Sigmoid colon (tissue), 6 donors: ENCODE measurements at regions not wholly inside any gene's neighbourhood (a gene's known extent, or its start where the extent isn't known, plus 50 kb on each side); places are given as distances from the start of the nearest gene placed in this dataset.

Experiments used
- DNase-seq: peaks from one replicate; pipeline ENCODE4 v3.0.0-alpha.2; 2019
- H3K27ac ChIP-seq, 4 donors: fragments of 200-600 bp; sonication (generic); one replicate each; pipeline ENCODE4 v1.5.1; 2016 to 2019; ENCODE audit warnings: mild to moderate bottlenecking in 1 of 4
- H3K27me3 ChIP-seq, 3 donors: fragments of 200-600 bp; sonication (generic); one replicate each; pipeline ENCODE4 v1.5.1; 2019; ENCODE audit warnings: mild to moderate bottlenecking in 1 of 3
- H3K36me3 ChIP-seq, 4 donors: fragments of 200-600 bp; sonication (generic); one replicate each; pipeline ENCODE4 v1.5.1; 2016 to 2019
- H3K4me1 ChIP-seq, 4 donors: fragments of 200-600 bp; sonication (generic); one replicate each; pipeline ENCODE4 v1.5.1; 2017 to 2019
- H3K4me3 ChIP-seq, 4 donors: fragments of 200-600 bp; sonication (generic); one replicate each; pipeline ENCODE4 v1.5.1; 2017 to 2019; ENCODE audit warnings: mild to moderate bottlenecking in 2 of 4, moderate library complexity in 1 of 4
- H3K9me3 ChIP-seq, 4 donors: fragments of 200-600 bp in 3 of 4; sonication (generic) in 3 of 4; one replicate each; pipeline versions ENCODE4 v1.5.1 to v1.6.1; 2013 to 2019
- CTCF ChIP-seq, 4 experiments: fragments of 450-650 bp in 3 of 4; fragments of 200-600 bp in 1 of 4; IDR thresholded peaks; one replicate each; pipeline ENCODE4 v1.5.1; 2016 to 2019; ENCODE audit warnings: antibody characterized with exemption in 4 of 4, mild to moderate bottlenecking in 3 of 4, moderate library complexity in 2 of 4
- EP300 ChIP-seq, 4 donors: sonication (generic); formaldehyde crosslinking; IDR thresholded peaks; one replicate each; pipeline ENCODE4 v1.6.1; 2017; ENCODE audit warnings: antibody characterized with exemption in 4 of 4
- POLR2A ChIP-seq, 2 donors: fragments of 450-650 bp; IDR thresholded peaks; one replicate each; pipeline ENCODE4 v1.6.1; 2016; ENCODE audit warnings: antibody characterized with exemption in 2 of 2, mild to moderate bottlenecking in 2 of 2, moderate library complexity in 2 of 2
- POLR2AphosphoS5 ChIP-seq, 4 donors: sonication (generic); formaldehyde crosslinking; IDR thresholded peaks; one replicate each; pipeline ENCODE4 v1.6.1; 2017; ENCODE audit warnings: antibody characterized with exemption in 4 of 4
- WGBS, 2 donors: extraction: QIAGEN DNeasy Blood & Tissue Kit; methylation state at CpG; one replicate each; pipeline ENCODE4 v1.1.7; 2013; 5-methylcytosine and 5-hydroxymethylcytosine counted together
- intact Hi-C: fragments of 100-400 bp; cut with DNase I; formaldehyde crosslinking; loops from one replicate; pipeline ENCODE4 v1.15.1; 2023
- donor health status: healthy with polysubstance abuse.
- donor health status: healthy.

- DNase-seq, result no peak
- no peak overlapping the region for H3K27ac ChIP-seq
- intact Hi-C loops, result no loop called here
- no peaks in the 10 kb centered on the region for H3K9me3 ChIP-seq
- no peak overlapping the region for H3K4me3 ChIP-seq
- H3K36me3 ChIP-seq, result no peaks in the 10 kb centered on the region
- WGBS, 2 donors, result 88 to 92% methylated on average over 1 of the region's 1 CpG
- H3K27me3 ChIP-seq, result no peaks in the 10 kb centered on the region
- TF ChIP-seq EP300 (IDR thresholded peaks at IDR 0.05), result no peak
- no peak for TF ChIP-seq POLR2AphosphoS5 (IDR thresholded peaks at IDR 0.05)
- no peak for TF ChIP-seq POLR2A (IDR thresholded peaks at IDR 0.05)
- TF ChIP-seq CTCF (IDR thresholded peaks at IDR 0.05), result no peak
- peaks cover 0 to 14% (median 13%) of the 10 kb centered on the region in 4 donors for H3K4me1 ChIP-seq
These were observed 131.2 kb upstream of the LRFN2 start for GRCh38 chr6:40718401-40718800.

GRCh38 chr6:40717411-40718057, 130.4 kb upstream of the LRFN2 start:
- intact Hi-C loops, result no loop called here

DNA sequence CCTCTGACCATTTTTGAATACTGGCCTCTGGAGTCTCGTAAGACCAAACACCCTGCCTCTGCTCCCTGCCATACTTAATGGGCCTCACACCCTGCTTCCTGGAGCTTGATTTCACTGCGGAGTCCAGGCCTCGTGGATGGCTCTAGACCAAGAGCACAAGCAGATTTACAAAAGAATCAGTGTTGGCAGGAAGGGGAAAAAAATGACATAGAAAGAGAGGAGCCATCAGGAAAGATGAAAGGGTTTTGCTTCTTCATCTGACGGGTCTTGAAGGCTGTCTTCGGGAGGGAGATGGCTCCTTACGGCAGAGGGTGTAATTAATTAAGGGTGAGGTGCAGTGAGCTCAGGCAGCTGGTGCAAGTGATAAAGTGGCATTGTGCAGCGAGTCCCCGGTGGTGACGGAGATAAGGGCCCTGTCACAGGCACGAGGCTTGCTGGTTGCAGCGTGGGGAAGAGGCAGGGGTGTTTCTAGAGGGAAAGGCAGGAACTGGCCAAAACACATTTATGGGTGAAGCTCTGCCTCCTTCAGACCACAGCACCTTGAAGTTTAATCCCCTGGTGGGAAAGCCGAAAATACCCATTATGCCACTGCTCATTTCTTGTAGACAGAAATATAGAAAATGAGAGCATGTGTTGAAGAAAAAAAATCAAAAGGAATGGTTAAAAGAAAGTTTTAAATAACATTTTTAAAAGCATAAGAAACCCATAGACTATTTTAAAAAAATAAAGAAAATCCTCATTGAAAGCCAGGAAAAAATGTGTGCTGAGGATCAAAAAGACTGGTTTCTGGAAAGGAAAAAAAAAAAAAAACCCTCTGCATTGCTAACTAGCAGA, 128.6 kb upstream of the LRFN2 start:
- no peak for DNase-seq
- Histone ChIP-seq H3K4me3 (no peak overlapping the region), H3K36me3 (no peaks in the 10 kb centered on the region), H3K4me1 (peaks cover 0 to 14% (median 13%) of the 10 kb centered on the region in 4 donors), H3K27ac (no peak overlapping the region), H3K27me3 (no peaks in the 10 kb centered on the region), H3K9me3 (no peaks in the 10 kb centered on the region)
- TF ChIP-seq POLR2A (IDR thresholded peaks at IDR 0.05) (no peak), POLR2AphosphoS5 (IDR thresholded peaks at IDR 0.05) (no peak), CTCF (IDR thresholded peaks at IDR 0.05) (no peak), EP300 (IDR thresholded peaks at IDR 0.05) (no peak)
- intact Hi-C loops, result no loop called here
- WGBS, 2 donors, result 19 to 28% methylated on average over 12 of the region's 12 CpGs

More at GRCh38 chr6:40717411-40718057, 130.4 kb upstream of the LRFN2 start:
- Histone ChIP-seq H3K27ac (no peak overlapping the region), H3K4me3 (no peak overlapping the region), H3K9me3 (no peaks in the 10 kb centered on the region), H3K4me1 (peaks cover 0 to 14% (median 13%) of the 10 kb centered on the region in 4 donors), H3K36me3 (no peaks in the 10 kb centered on the region), H3K27me3 (no peaks in the 10 kb centered on the region)
- 89 to 94% methylated on average over 3 of the region's 3 CpGs for WGBS, 2 donors
- DNase-seq, result no peak
- TF ChIP-seq POLR2A (IDR thresholded peaks at IDR 0.05) (no peak), POLR2AphosphoS5 (IDR thresholded peaks at IDR 0.05) (no peak), CTCF (IDR thresholded peaks at IDR 0.05) (no peak), EP300 (IDR thresholded peaks at IDR 0.05) (no peak)

DNA sequence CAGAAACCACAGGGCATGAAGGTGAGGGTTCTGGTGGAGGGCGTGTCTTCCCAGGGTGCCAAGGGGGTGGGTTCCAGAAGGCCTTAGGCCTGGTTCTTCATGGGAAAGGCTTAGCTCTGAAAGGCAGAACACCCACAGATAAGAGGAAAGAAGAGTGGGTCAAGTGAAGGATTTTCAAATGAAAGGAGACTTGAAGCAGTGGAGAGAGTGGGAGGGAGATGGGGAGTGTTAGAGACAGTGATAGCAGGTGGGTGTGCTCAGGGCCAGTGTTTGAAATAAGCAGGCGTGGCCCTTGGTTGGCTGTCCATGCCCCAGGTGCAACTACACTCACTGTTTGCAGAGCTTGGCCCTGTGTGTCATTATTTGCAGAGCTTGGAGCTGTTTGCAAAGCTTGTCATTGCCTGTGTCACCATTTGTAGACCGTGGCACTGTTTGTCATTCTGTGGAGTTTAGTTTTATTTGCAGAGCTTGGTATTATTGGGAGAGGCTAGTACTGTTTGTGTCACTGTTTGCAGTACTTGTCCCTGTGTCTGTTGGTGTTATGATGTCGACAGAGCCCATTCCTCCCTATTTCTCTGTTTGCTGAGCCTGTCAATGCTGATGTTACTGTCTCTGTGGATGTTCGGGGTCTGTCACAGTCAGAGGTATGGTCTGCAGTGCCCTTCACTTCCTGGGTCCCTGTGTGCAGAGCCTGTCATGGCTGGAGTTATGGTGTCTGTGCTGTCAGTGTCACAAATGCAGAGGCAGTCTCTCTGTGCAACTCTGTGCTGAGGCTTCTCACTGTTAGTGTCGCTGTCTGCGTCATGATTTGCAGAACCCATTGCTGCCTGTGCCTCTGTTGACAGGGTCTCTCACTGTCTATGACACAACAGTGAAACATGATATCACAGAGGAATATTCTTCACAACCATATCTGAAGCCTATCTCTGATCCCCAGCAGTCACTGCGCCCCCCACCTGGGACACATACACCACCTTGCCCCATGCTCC, 127.7 kb upstream of the LRFN2 start:
- 56 to 84% methylated on average over 8 of the region's 8 CpGs for WGBS, 2 donors
- intact Hi-C loops, result no loop called here
- H3K4me3 ChIP-seq, result no peak overlapping the region

More for the DNA sequence above, 127.7 kb upstream of the LRFN2 start:
- Histone ChIP-seq H3K36me3 (no peaks in the 10 kb centered on the region), H3K4me1 (peaks cover 0 to 7% (median 6%) of the 10 kb centered on the region in 4 donors), H3K27ac (no peak overlapping the region), H3K27me3 (no peaks in the 10 kb centered on the region), H3K9me3 (no peaks in the 10 kb centered on the region)
- TF ChIP-seq POLR2A (IDR thresholded peaks at IDR 0.05), result no peak
- TF ChIP-seq POLR2AphosphoS5 (IDR thresholded peaks at IDR 0.05), result no peak
- TF ChIP-seq CTCF (IDR thresholded peaks at IDR 0.05), result no peak
- no peak for TF ChIP-seq EP300 (IDR thresholded peaks at IDR 0.05)
- no peak for DNase-seq
